Neural crest cell (in vitro differentiated cells): ENCODE measurements at regions not wholly inside any gene's neighbourhood (a gene's known extent, or its start where the extent isn't known, plus 50 kb on each side); places are given as distances from the start of the nearest gene placed in this dataset.

Source experiments
- DNase-seq: peaks from one replicate; pipeline ENCODE4 v3.0.0; 2021; ENCODE audit warnings: low read depth, mixed read lengths, low spot score
- H3K27ac Mint-ChIP-seq: one replicate; pipeline ENCODE4 v1.8.0; 2021; ENCODE audit warnings: mild to moderate bottlenecking, mixed read lengths; ENCODE audit not compliant: unreplicated experiment
- H3K27me3 Mint-ChIP-seq: 2 replicates; pipeline ENCODE4 v1.8.0; 2021; ENCODE audit warnings: low read depth, mild to moderate bottlenecking, mixed read lengths
- H3K36me3 Mint-ChIP-seq: 2 replicates; pipeline ENCODE4 v1.8.0; 2021; ENCODE audit warnings: low read depth, mild to moderate bottlenecking, mixed read lengths
- H3K4me1 Mint-ChIP-seq: 2 replicates; pipeline ENCODE4 v1.8.0; 2021; ENCODE audit warnings: mixed read lengths
- H3K4me3 Mint-ChIP-seq: one replicate; pipeline ENCODE4 v1.8.0; 2021; ENCODE audit warnings: mild to moderate bottlenecking, mixed read lengths
- H3K9me3 Mint-ChIP-seq: 2 replicates; pipeline ENCODE4 v1.8.0; 2021; ENCODE audit warnings: mixed read lengths
- CTCF ChIP-seq: fragments of 200-600 bp; sonication (generic); conservative IDR thresholded peaks from 2 replicates; pipeline ENCODE4 v1.5.0; 2021; ENCODE audit warnings: antibody characterized with exemption, mild to moderate bottlenecking

- no peak for DNase-seq
- H3K4me1 Mint-ChIP-seq = no peaks in the 10 kb centered on the region
- no peaks in the 10 kb centered on the region for H3K9me3 Mint-ChIP-seq
- H3K27me3 Mint-ChIP-seq = no peaks in the 10 kb centered on the region
- no peak overlapping the region for H3K27ac Mint-ChIP-seq
- H3K4me3 Mint-ChIP-seq = no peak overlapping the region
- no peaks in the 10 kb centered on the region for H3K36me3 Mint-ChIP-seq
- no peak for TF ChIP-seq CTCF
Measured at GRCh38 chr4:60116592-60116991, 1083.5 kb upstream of the ADGRL3 start.

- H3K27ac Mint-ChIP-seq = no peak overlapping the region
- DNase-seq = no peak
- H3K27me3 Mint-ChIP-seq = no peaks in the 10 kb centered on the region
- H3K9me3 Mint-ChIP-seq = no peaks in the 10 kb centered on the region
- no peak for TF ChIP-seq CTCF
- no peak overlapping the region for H3K4me3 Mint-ChIP-seq
- H3K4me1 Mint-ChIP-seq = no peaks in the 10 kb centered on the region
- H3K36me3 Mint-ChIP-seq = no peaks in the 10 kb centered on the region
Measured at GRCh38 chr4:60117726-60118323, 1082.3 kb upstream of the ADGRL3 start.

- H3K4me1 Mint-ChIP-seq = no peaks in the 10 kb centered on the region
- DNase-seq = no peak
Measured at GRCh38 chr4:60122820-60123219, 1077.3 kb upstream of the ADGRL3 start.

GRCh38 chr4:60128888-60129287, 1071.2 kb upstream of the ADGRL3 start:
- no peak for TF ChIP-seq CTCF
- Mint-ChIP-seq H3K27me3 (no peaks in the 10 kb centered on the region), H3K9me3 (peaks cover 4% of the 10 kb centered on the region), H3K4me3 (no peak overlapping the region), H3K36me3 (no peaks in the 10 kb centered on the region), H3K27ac (peak overlapping the region; percentile 63), H3K4me1 (peaks cover 8% of the 10 kb centered on the region)
- DNase-seq = no peak

More at GRCh38 chr4:60122820-60123219, 1077.3 kb upstream of the ADGRL3 start:
- TF ChIP-seq CTCF = no peak
- no peaks in the 10 kb centered on the region for H3K27me3 Mint-ChIP-seq
- H3K27ac Mint-ChIP-seq = no peak overlapping the region
- H3K9me3 Mint-ChIP-seq = peaks cover 2% of the 10 kb centered on the region
- H3K4me3 Mint-ChIP-seq = no peak overlapping the region
- no peaks in the 10 kb centered on the region for H3K36me3 Mint-ChIP-seq

GRCh38 chr4:60129740-60130139, 1070.4 kb upstream of the ADGRL3 start:
- no peaks in the 10 kb centered on the region for H3K36me3 Mint-ChIP-seq
- peaks cover 4% of the 10 kb centered on the region for H3K9me3 Mint-ChIP-seq
- H3K4me3 Mint-ChIP-seq = no peak overlapping the region
- peaks cover 8% of the 10 kb centered on the region for H3K4me1 Mint-ChIP-seq
- no peak for DNase-seq
- no peaks in the 10 kb centered on the region for H3K27me3 Mint-ChIP-seq
- no peak for TF ChIP-seq CTCF
- no peak overlapping the region for H3K27ac Mint-ChIP-seq

GRCh38 chr4:60133375-60133774, 1066.8 kb upstream of the ADGRL3 start:
- no peak for DNase-seq
- TF ChIP-seq CTCF = no peak
- Mint-ChIP-seq H3K4me3 (no peak overlapping the region), H3K36me3 (no peaks in the 10 kb centered on the region), H3K27ac (no peak overlapping the region), H3K9me3 (peaks cover 2% of the 10 kb centered on the region), H3K4me1 (peaks cover 8% of the 10 kb centered on the region), H3K27me3 (no peaks in the 10 kb centered on the region)
